Transverse colon (tissue), 4 donors: ENCODE measurements at regions not wholly inside any gene's neighbourhood (a gene's known extent, or its start where the extent isn't known, plus 50 kb on each side); places are given as distances from the start of the nearest gene placed in this dataset.

Source experiments
- DNase-seq: peaks from one replicate; pipeline ENCODE4 v3.0.0-alpha.2; 2019
- H3K27ac ChIP-seq, 4 donors: fragments of 200-600 bp; sonication (generic); 2 replicates each; pipeline ENCODE4 v1.5.1; 2016 to 2018; ENCODE audit warnings: inconsistent platforms in 4 of 4
- H3K27me3 ChIP-seq: fragments of 200-600 bp; sonication (generic); 2 replicates; pipeline ENCODE4 v1.5.1; 2017; ENCODE audit warnings: inconsistent platforms
- H3K36me3 ChIP-seq, 4 donors: fragments of 200-600 bp; sonication (generic); 2 replicates each; pipeline ENCODE4 v1.5.1; 2017 to 2019; ENCODE audit warnings: inconsistent platforms in 4 of 4
- H3K4me1 ChIP-seq, 4 donors: fragments of 200-600 bp; sonication (generic); 2 replicates each; pipeline ENCODE4 v1.5.1; 2017 to 2020; ENCODE audit warnings: inconsistent platforms in 4 of 4
- H3K4me3 ChIP-seq, 4 donors: fragments of 200-600 bp; sonication (generic); 1 replicate in 1 of 4; 2 replicates in 3 of 4; pipeline versions ENCODE4 v1.5.1 to v1.6.1; 2017 to 2019; ENCODE audit warnings: inconsistent platforms in 4 of 4
- H3K9me3 ChIP-seq, 2 donors: fragments of 200-600 bp; sonication (generic); 2 replicates each; pipeline ENCODE4 v1.5.1; 2017 to 2019; ENCODE audit warnings: inconsistent platforms in 2 of 2
- CTCF ChIP-seq, 5 experiments: fragments of 200-600 bp in 3 of 5; fragments of 450-650 bp in 2 of 5; sonication (generic) in 3 of 5; IDR thresholded peaks; 1 replicate in 2 of 5; 2 replicates in 3 of 5; pipeline ENCODE4 v1.5.1; 2016 to 2017; ENCODE audit warnings: antibody characterized with exemption in 5 of 5, inconsistent platforms in 3 of 5, mild to moderate bottlenecking in 2 of 5, moderate library complexity in 1 of 5
- EP300 ChIP-seq: sonication (generic); formaldehyde crosslinking; IDR thresholded peaks from one replicate; pipeline ENCODE4 v1.6.1; 2017; ENCODE audit warnings: antibody characterized with exemption, low read depth
- POLR2A ChIP-seq: fragments of 450-650 bp; IDR thresholded peaks from one replicate; pipeline ENCODE4 v1.6.1; 2016; ENCODE audit warnings: antibody characterized with exemption, mild to moderate bottlenecking, moderate library complexity
- POLR2AphosphoS5 ChIP-seq, 3 donors: sonication (generic); formaldehyde crosslinking; IDR thresholded peaks; one replicate each; pipeline ENCODE4 v1.6.1; 2016; ENCODE audit warnings: antibody characterized with exemption in 3 of 3
- WGBS, 2 donors: methylation state at CpG; one replicate each; pipeline ENCODE4 v1.1.5; 2018; ENCODE audit warnings: low coverage in 1 of 2; 5-methylcytosine and 5-hydroxymethylcytosine counted together
- in situ Hi-C, 4 donors: fragments of 200-750 bp; cut with MboI; loops; one replicate each; pipeline versions ENCODE4 v1.15.0 to v1.15.1; 2017; ENCODE audit warnings: low sequenced_read_pairs in 3 of 4, low pct_ligation_motif_present in 1 of 4, low pct_unique_long_range_greater_than_20kb in 1 of 4
- intact Hi-C: fragments of 100-400 bp; cut with DNase I; formaldehyde crosslinking; loops from one replicate; pipeline ENCODE4 v1.15.1; 2023; ENCODE audit warnings: low total_unique reads

- intact Hi-C loops = no loop called here
- H3K27ac ChIP-seq = no peak overlapping the region
- DNase-seq = no peak
- H3K9me3 ChIP-seq = no peaks in the 10 kb centered on the region
- 57 to 86% methylated on average over 1 of the region's 1 CpG for WGBS, 2 donors
- H3K36me3 ChIP-seq = no peaks in the 10 kb centered on the region
- H3K4me3 ChIP-seq = no peak overlapping the region
- no peak for TF ChIP-seq EP300
- no peak for TF ChIP-seq CTCF (IDR thresholded peaks at IDR 0.05)
- no peak for TF ChIP-seq POLR2AphosphoS5 (IDR thresholded peaks at IDR 0.05)
- no peak for TF ChIP-seq POLR2A
- in situ Hi-C loops = no loop called here
- H3K4me1 ChIP-seq = no peaks in the 10 kb centered on the region
- no peaks in the 10 kb centered on the region for H3K27me3 ChIP-seq
Observed at GRCh38 chr2:157125685-157126084, 131.8 kb upstream of the GALNT5 start.

GRCh38 chr2:157127249-157128012 is 130.1 kb upstream of the GALNT5 start:
- intact Hi-C loops (no loop called here), in situ Hi-C loops (no loop called here)
- TF ChIP-seq EP300 (no peak), POLR2A (no peak), CTCF (IDR thresholded peaks at IDR 0.05) (no peak), POLR2AphosphoS5 (IDR thresholded peaks at IDR 0.05) (no peak)
- no peak overlapping the region for H3K27ac ChIP-seq
- H3K9me3 ChIP-seq = no peaks in the 10 kb centered on the region
- no peaks in the 10 kb centered on the region for H3K36me3 ChIP-seq
- no peak for DNase-seq
- no peaks in the 10 kb centered on the region for H3K27me3 ChIP-seq
- H3K4me3 ChIP-seq = no peak overlapping the region
- H3K4me1 ChIP-seq = no peaks in the 10 kb centered on the region

DNA sequence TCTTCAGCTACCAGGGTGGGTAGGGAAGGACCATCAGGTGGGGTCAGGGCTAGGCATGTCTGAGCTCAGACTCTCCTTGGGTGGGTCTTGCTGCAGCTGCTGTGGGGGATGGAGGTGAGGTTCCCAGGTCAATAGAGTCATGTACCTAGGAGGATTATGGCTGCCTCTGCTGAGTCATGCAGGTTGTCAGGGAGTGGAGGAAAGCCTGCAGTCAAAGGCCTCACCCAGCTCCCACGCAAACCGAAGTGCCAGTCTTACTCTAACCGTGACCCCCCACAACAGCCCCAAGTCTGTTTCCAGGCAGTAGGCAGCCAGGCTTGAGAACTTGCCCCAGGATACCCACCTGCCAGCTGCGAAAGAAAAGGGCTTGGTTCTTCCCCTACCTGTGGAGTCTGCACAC is 113.6 kb upstream of the GALNT5 start:
- Histone ChIP-seq H3K27ac (no peak overlapping the region), H3K4me3 (no peak overlapping the region), H3K27me3 (no peaks in the 10 kb centered on the region), H3K36me3 (no peaks in the 10 kb centered on the region), H3K4me1 (no peaks in the 10 kb centered on the region), H3K9me3 (no peaks in the 10 kb centered on the region)
- intact Hi-C loops = no loop called here
- DNase-seq = no peak
- TF ChIP-seq EP300 = no peak
- TF ChIP-seq CTCF (IDR thresholded peaks at IDR 0.05) = no peak
- no peak for TF ChIP-seq POLR2AphosphoS5 (IDR thresholded peaks at IDR 0.05)
- TF ChIP-seq POLR2A = no peak
- in situ Hi-C loops = no loop called here
- 100% methylated on average over 1 to 2 of the region's 4 CpGs for WGBS, 2 donors

DNA sequence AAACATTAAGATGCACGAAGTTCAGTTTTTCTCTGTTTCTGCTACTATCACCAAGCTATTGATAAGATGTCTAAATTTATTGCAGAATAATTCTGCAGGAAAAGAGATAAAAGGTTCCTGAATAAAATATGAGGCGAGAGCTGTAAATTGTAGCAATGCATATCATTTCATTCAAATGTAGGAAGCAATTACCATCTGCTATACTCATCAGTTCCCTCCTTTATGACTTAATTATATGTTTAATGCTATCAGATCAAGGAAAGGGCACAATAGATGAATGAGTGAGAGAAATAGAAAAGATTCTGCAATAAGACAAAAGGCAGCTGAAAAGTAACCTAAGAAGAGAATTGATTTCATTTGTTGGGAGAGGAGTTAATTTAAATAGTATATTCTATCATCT is 108.2 kb upstream of the GALNT5 start:
- Histone ChIP-seq H3K27me3 (no peaks in the 10 kb centered on the region), H3K4me1 (peaks cover 0 to 29% (median 12%) of the 10 kb centered on the region in 4 donors), H3K9me3 (no peaks in the 10 kb centered on the region), H3K36me3 (no peaks in the 10 kb centered on the region), H3K4me3 (no peak overlapping the region), H3K27ac (no peak overlapping the region)
- intact Hi-C loops (no loop called here), in situ Hi-C loops (no loop called here)
- 27 to 33% methylated on average over 2 of the region's 2 CpGs for WGBS, 2 donors
- no peak for DNase-seq
- TF ChIP-seq POLR2A (no peak), CTCF (IDR thresholded peaks at IDR 0.05) (no peak), POLR2AphosphoS5 (IDR thresholded peaks at IDR 0.05) (no peak), EP300 (no peak)
